ENCODE measurements at regions not wholly inside any gene's neighbourhood (a gene's known extent, or its start where the extent isn't known, plus 50 kb on each side); places are given as distances from the start of the nearest gene placed in this dataset.

GRCh38 chr21:35249636-35250035 is 200.5 kb upstream of the RUNX1 start:
- TF ChIP-seq CTCF (IDR thresholded peaks at IDR 0.05), result no peak
- no peak for TF ChIP-seq POLR2AphosphoS5 (IDR thresholded peaks at IDR 0.05; ENCODE audit: low read depth, low read length)
- TF ChIP-seq REST (IDR thresholded peaks at IDR 0.05; ENCODE audit: insufficient read depth in 1 of 2, low read depth in 2 of 2, low read length in 1 of 2), result no peak
